Transverse colon (tissue), 4 donors: ENCODE measurements at regions not wholly inside any gene's neighbourhood (a gene's known extent, or its start where the extent isn't known, plus 50 kb on each side); places are given as distances from the start of the nearest gene placed in this dataset.

Source experiments
- DNase-seq: peaks from one replicate; pipeline ENCODE4 v3.0.0-alpha.2; 2019
- H3K27ac ChIP-seq, 4 donors: fragments of 200-600 bp; sonication (generic); 2 replicates each; pipeline ENCODE4 v1.5.1; 2016 to 2018; ENCODE audit warnings: inconsistent platforms in 4 of 4
- H3K27me3 ChIP-seq: fragments of 200-600 bp; sonication (generic); 2 replicates; pipeline ENCODE4 v1.5.1; 2017; ENCODE audit warnings: inconsistent platforms
- H3K36me3 ChIP-seq, 4 donors: fragments of 200-600 bp; sonication (generic); 2 replicates each; pipeline ENCODE4 v1.5.1; 2017 to 2019; ENCODE audit warnings: inconsistent platforms in 4 of 4
- H3K4me1 ChIP-seq, 4 donors: fragments of 200-600 bp; sonication (generic); 2 replicates each; pipeline ENCODE4 v1.5.1; 2017 to 2020; ENCODE audit warnings: inconsistent platforms in 4 of 4
- H3K4me3 ChIP-seq, 4 donors: fragments of 200-600 bp; sonication (generic); 1 replicate in 1 of 4; 2 replicates in 3 of 4; pipeline versions ENCODE4 v1.5.1 to v1.6.1; 2017 to 2019; ENCODE audit warnings: inconsistent platforms in 4 of 4
- H3K9me3 ChIP-seq, 2 donors: fragments of 200-600 bp; sonication (generic); 2 replicates each; pipeline ENCODE4 v1.5.1; 2017 to 2019; ENCODE audit warnings: inconsistent platforms in 2 of 2
- EP300 ChIP-seq: sonication (generic); formaldehyde crosslinking; IDR thresholded peaks from one replicate; pipeline ENCODE4 v1.6.1; 2017; ENCODE audit warnings: antibody characterized with exemption, low read depth
- POLR2A ChIP-seq: fragments of 450-650 bp; IDR thresholded peaks from one replicate; pipeline ENCODE4 v1.6.1; 2016; ENCODE audit warnings: antibody characterized with exemption, mild to moderate bottlenecking, moderate library complexity
- POLR2AphosphoS5 ChIP-seq, 3 donors: sonication (generic); formaldehyde crosslinking; IDR thresholded peaks; one replicate each; pipeline ENCODE4 v1.6.1; 2016; ENCODE audit warnings: antibody characterized with exemption in 3 of 3
- WGBS, 2 donors: methylation state at CpG; one replicate each; pipeline ENCODE4 v1.1.5; 2018; ENCODE audit warnings: low coverage in 1 of 2; 5-methylcytosine and 5-hydroxymethylcytosine counted together
- in situ Hi-C, 4 donors: fragments of 200-750 bp; cut with MboI; loops; one replicate each; pipeline versions ENCODE4 v1.15.0 to v1.15.1; 2017; ENCODE audit warnings: low sequenced_read_pairs in 3 of 4, low pct_ligation_motif_present in 1 of 4, low pct_unique_long_range_greater_than_20kb in 1 of 4
- intact Hi-C: fragments of 100-400 bp; cut with DNase I; formaldehyde crosslinking; loops from one replicate; pipeline ENCODE4 v1.15.1; 2023; ENCODE audit warnings: low total_unique reads
- TF ChIP-seq, protein P1 (sequence below), 5 experiments: fragments of 200-600 bp in 3 of 5; fragments of 450-650 bp in 2 of 5; sonication (generic) in 3 of 5; IDR thresholded peaks; 1 replicate in 2 of 5; 2 replicates in 3 of 5; pipeline ENCODE4 v1.5.1; 2016 to 2017; ENCODE audit warnings: antibody characterized with exemption in 5 of 5, inconsistent platforms in 3 of 5, mild to moderate bottlenecking in 2 of 5, moderate library complexity in 1 of 5

DNA sequence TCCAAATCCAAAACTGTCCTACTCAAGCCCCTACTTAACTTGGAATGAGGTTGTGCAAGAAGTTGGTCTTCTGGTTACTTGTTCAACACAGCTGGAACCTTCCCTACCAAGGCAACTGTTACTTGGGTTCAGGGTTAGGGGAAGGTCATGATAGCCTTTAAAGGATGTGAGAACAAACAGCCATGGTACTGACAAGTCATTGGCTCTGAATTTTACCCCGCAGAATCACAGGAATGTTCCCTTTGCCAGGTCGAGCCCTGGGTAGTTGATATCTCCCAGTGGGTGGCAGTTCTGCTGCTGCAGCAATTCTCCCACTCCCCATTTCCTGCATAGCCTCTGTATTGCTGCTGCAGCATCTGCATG, 396.1 kb upstream of the MPDZ start:
- TF ChIP-seq POLR2A = no peak
- TF ChIP-seq EP300 = no peak
- TF ChIP-seq POLR2AphosphoS5 (IDR thresholded peaks at IDR 0.05) = no peak
- TF ChIP-seq, protein P1, sequence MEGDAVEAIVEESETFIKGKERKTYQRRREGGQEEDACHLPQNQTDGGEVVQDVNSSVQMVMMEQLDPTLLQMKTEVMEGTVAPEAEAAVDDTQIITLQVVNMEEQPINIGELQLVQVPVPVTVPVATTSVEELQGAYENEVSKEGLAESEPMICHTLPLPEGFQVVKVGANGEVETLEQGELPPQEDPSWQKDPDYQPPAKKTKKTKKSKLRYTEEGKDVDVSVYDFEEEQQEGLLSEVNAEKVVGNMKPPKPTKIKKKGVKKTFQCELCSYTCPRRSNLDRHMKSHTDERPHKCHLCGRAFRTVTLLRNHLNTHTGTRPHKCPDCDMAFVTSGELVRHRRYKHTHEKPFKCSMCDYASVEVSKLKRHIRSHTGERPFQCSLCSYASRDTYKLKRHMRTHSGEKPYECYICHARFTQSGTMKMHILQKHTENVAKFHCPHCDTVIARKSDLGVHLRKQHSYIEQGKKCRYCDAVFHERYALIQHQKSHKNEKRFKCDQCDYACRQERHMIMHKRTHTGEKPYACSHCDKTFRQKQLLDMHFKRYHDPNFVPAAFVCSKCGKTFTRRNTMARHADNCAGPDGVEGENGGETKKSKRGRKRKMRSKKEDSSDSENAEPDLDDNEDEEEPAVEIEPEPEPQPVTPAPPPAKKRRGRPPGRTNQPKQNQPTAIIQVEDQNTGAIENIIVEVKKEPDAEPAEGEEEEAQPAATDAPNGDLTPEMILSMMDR (IDR thresholded peaks at IDR 0.05) = no peak
- no peaks in the 10 kb centered on the region for H3K36me3 ChIP-seq
- no peak overlapping the region for H3K4me3 ChIP-seq
- no peaks in the 10 kb centered on the region for H3K27me3 ChIP-seq
- 50 to 80% methylated on average over 2 of the region's 2 CpGs for WGBS, 2 donors
- no peak for DNase-seq
- H3K9me3 ChIP-seq = no peaks in the 10 kb centered on the region
- no peaks in the 10 kb centered on the region for H3K4me1 ChIP-seq
- intact Hi-C loops = no loop called here
- in situ Hi-C loops = loop anchor here in 1 of 4 donors (25.0 kb wide), 1 partner anchor 112 kb away; no protein-coding TSS in a partner anchor
- no peak overlapping the region for H3K27ac ChIP-seq

DNA sequence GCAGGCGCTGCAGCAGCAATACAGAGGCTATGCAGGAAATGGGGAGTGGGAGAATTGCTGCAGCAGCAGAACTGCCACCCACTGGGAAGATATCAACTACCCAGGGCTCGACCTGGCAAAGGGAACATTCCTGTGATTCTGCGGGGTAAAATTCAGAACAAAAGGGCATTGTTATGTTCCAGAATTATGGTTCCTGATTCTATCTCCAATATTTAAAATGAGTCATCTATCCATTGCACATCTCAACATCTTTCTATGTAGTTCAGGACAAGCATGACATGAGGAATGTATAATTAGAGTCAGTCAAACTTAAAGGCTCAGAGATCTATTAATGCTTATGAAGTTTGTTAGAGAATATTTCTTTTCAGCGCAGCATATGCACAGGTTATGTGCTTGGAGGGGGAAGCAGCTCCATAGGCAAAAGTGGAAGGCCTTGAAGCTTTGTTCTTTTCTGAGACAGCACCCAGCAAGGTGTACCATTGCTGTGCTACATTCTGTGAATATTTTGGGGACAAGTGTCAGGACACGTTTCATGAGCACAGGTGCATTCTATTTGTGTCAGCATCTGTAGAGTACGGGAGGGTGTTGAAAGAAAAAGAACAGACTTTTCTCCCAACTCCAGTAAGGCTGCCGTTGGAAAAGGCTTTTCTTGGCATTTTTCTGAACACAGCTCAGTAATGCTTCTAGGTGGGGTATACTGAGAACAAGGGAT, 395.6 kb upstream of the MPDZ start:
- Histone ChIP-seq H3K36me3 (no peaks in the 10 kb centered on the region), H3K27ac (no peak overlapping the region), H3K9me3 (no peaks in the 10 kb centered on the region), H3K27me3 (no peaks in the 10 kb centered on the region), H3K4me1 (no peaks in the 10 kb centered on the region), H3K4me3 (no peak overlapping the region)
- no peak for TF ChIP-seq POLR2AphosphoS5 (IDR thresholded peaks at IDR 0.05)
- intact Hi-C loops (no loop called here), in situ Hi-C loops (loop anchor here in 1 of 4 donors (25.0 kb wide), 1 partner anchor 112 kb away; no protein-coding TSS in a partner anchor)
- 70 to 92% methylated on average over 6 to 7 of the region's 7 CpGs for WGBS, 2 donors
- DNase-seq = no peak

DNA sequence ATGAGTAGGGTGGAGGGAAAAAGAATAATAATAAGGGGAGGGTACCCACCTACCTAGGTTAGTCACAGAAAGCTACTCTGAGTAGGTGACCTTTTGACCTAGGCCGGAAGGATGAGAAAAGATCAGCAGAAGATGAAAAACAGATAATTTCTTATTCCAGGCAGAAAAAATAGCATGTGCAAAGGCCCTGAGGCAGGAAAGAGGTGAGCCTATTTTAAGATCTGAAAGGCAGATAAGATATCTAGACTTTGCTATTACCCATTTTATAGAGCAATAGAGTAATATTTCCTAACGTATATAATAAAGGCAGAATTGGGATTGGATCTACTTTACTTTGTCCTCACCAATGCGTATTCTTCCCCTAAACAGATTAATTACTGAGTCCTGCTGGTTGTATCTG, 393.9 kb upstream of the MPDZ start:
- DNase-seq = no peak
- in situ Hi-C loops (no loop called here), intact Hi-C loops (no loop called here)
- peaks cover 0 to 5% of the 10 kb centered on the region in 2 donors for H3K9me3 ChIP-seq
- no peaks in the 10 kb centered on the region for H3K4me1 ChIP-seq
- WGBS, 2 donors = 33 to 82% methylated on average over 3 of the region's 3 CpGs
- TF ChIP-seq, protein P1 (IDR thresholded peaks at IDR 0.05) = no peak
- TF ChIP-seq POLR2AphosphoS5 (IDR thresholded peaks at IDR 0.05) (no peak), EP300 (no peak), POLR2A (no peak)
- no peak overlapping the region for H3K27ac ChIP-seq
- H3K4me3 ChIP-seq = no peak overlapping the region
- H3K27me3 ChIP-seq = no peaks in the 10 kb centered on the region
- no peaks in the 10 kb centered on the region for H3K36me3 ChIP-seq

DNA sequence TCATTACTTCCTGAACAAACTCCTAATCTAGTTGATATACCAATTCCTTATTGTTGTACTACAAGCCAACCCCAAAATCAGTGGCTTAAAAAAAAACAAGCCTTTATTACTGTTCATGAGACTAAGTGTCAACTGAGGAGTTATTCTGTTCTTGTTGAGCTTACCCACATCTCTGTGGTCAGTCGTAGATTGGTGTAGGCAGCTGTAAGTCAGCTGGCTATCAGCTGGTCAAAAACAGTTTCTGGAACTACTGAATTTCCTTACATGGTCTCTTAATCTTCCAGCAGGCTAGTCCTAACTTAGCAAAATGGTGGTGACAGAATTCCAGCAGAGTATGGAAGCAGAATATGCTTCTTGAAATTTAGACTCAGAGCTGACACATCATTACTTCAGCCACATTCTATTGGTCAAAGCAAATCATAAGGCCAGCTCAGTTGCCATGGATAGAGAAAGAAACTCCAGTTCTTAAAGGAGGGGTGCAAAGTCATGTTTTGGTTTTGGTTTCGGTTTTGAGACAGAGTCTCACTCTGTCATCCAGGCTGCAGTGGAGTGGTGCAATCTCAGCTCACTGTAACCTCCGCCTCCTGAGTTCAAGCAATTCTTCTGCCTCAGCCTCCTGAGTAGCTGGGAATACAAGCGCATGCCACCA, 386.1 kb upstream of the MPDZ start:
- WGBS, 2 donors = 72 to 81% methylated on average over 3 to 4 of the region's 4 CpGs
- in situ Hi-C loops (no loop called here), intact Hi-C loops (no loop called here)
- Histone ChIP-seq H3K4me3 (no peak overlapping the region), H3K36me3 (no peaks in the 10 kb centered on the region), H3K9me3 (peaks cover 0 to 5% of the 10 kb centered on the region in 2 donors), H3K27ac (no peak overlapping the region), H3K27me3 (no peaks in the 10 kb centered on the region), H3K4me1 (no peaks in the 10 kb centered on the region)
- no peak for DNase-seq
- no peak for TF ChIP-seq POLR2AphosphoS5 (IDR thresholded peaks at IDR 0.05)
- TF ChIP-seq, protein P1 (IDR thresholded peaks at IDR 0.05) = no peak
- no peak for TF ChIP-seq EP300
- TF ChIP-seq POLR2A = no peak
